GM21717 (cell line): ENCODE measurements at regions not wholly inside any gene's neighbourhood (a gene's known extent, or its start where the extent isn't known, plus 50 kb on each side); places are given as distances from the start of the nearest gene placed in this dataset.

ENCODE experiments used
- ATAC-seq: cut with Tn5 transposase; IDR thresholded peaks from one replicate; pipeline ENCODE4 v1.9.1; 2021; ENCODE audit warnings: mild to moderate bottlenecking, moderate library complexity; ENCODE audit not compliant: unreplicated experiment

- ATAC-seq: no peak
Measured at GRCh38 chr4:151820004-151820403, 59.2 kb upstream of the GATB start.

GRCh38 chr4:151811403-151811802, 50.6 kb upstream of the GATB start:
- no peak for ATAC-seq
